IgD-negative memory B cell (primary cell): ENCODE measurements at regions not wholly inside any gene's neighbourhood (a gene's known extent, or its start where the extent isn't known, plus 50 kb on each side); places are given as distances from the start of the nearest gene placed in this dataset.

Experiments used
- H3K27ac Mint-ChIP-seq, 3 donors: one replicate each; pipeline ENCODE4 v1.8.0; 2020 to 2022; ENCODE audit warnings: mild to moderate bottlenecking in 3 of 3, mixed read lengths in 3 of 3, moderate library complexity in 1 of 3
- H3K27me3 Mint-ChIP-seq: one replicate; pipeline ENCODE4 v1.8.0; 2021; ENCODE audit warnings: mixed read lengths
- H3K36me3 Mint-ChIP-seq: one replicate; pipeline ENCODE4 v1.8.0; 2020; ENCODE audit warnings: mild to moderate bottlenecking, mixed read lengths
- H3K4me1 Mint-ChIP-seq, 3 donors: one replicate each; pipeline ENCODE4 v1.8.0; 2020 to 2022; ENCODE audit warnings: mixed read lengths in 3 of 3, mild to moderate bottlenecking in 1 of 3
- H3K4me3 Mint-ChIP-seq, 4 donors: one replicate each; pipeline ENCODE4 v1.8.0; 2020 to 2022; ENCODE audit warnings: mild to moderate bottlenecking in 4 of 4, mixed read lengths in 4 of 4, moderate library complexity in 3 of 4
- H3K9me3 Mint-ChIP-seq, 3 donors: one replicate each; pipeline ENCODE4 v1.8.0; 2020 to 2021; ENCODE audit warnings: mixed read lengths in 3 of 3, mild to moderate bottlenecking in 1 of 3

DNA sequence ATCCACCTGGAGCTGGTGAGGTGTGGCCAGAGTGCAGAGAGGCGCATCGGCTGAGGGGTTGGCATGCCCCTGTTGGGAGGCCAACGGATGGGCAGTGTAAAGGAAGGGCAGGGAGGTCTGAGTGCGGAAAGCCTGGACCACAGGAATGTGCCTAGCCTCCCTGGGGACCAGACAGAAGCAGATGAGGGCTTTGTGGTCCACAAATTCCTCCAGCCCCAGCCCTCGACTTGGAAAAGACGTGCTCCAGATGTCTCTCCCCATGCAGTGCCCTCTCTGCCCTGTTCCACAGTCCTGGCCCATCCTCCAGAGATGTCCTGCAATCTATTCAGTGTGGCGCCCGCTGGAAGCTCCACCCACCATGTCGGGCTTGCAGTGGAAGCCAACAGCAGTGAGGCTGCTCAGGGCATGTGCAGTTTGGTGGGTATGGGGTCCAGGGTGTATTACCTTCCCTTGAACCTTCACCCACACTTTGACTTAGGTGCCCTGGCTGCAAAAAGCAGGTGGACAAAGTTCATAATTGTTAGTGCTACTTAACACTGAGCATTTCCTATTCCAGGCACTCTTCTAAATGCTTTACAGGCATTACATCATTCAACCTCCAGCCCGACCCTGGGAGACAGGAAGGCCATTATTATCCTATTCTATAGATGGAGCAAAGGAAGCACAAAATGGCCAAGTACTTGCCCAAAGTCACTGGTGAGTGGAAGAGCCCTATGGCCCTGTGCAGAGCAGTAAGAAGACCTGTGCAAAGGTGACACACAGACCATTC, 120.2 kb upstream of the SLC25A48 start:
- H3K4me3 Mint-ChIP-seq, result no peak overlapping the region
- no peaks in the 10 kb centered on the region for H3K9me3 Mint-ChIP-seq
- no peaks in the 10 kb centered on the region for H3K4me1 Mint-ChIP-seq
- no peak overlapping the region for H3K27ac Mint-ChIP-seq
- H3K27me3 Mint-ChIP-seq, result peaks cover 4% of the 10 kb centered on the region
- H3K36me3 Mint-ChIP-seq, result no peaks in the 10 kb centered on the region

GRCh38 chr5:135713161-135713915, 121.1 kb upstream of the SLC25A48 start:
- Mint-ChIP-seq H3K27ac (peak overlapping the region in 1 of 3 donors; percentile 43), H3K36me3 (no peaks in the 10 kb centered on the region), H3K4me3 (no peak overlapping the region), H3K9me3 (no peaks in the 10 kb centered on the region), H3K27me3 (peaks cover 5% of the 10 kb centered on the region), H3K4me1 (no peaks in the 10 kb centered on the region)

GRCh38 chr5:135711911-135712310, 122.6 kb upstream of the SLC25A48 start:
- Mint-ChIP-seq H3K4me3 (no peak overlapping the region), H3K9me3 (peaks cover 0 to 2% (median 0%) of the 10 kb centered on the region in 3 donors), H3K4me1 (no peaks in the 10 kb centered on the region), H3K36me3 (no peaks in the 10 kb centered on the region), H3K27me3 (peaks cover 5% of the 10 kb centered on the region), H3K27ac (no peak overlapping the region)

DNA sequence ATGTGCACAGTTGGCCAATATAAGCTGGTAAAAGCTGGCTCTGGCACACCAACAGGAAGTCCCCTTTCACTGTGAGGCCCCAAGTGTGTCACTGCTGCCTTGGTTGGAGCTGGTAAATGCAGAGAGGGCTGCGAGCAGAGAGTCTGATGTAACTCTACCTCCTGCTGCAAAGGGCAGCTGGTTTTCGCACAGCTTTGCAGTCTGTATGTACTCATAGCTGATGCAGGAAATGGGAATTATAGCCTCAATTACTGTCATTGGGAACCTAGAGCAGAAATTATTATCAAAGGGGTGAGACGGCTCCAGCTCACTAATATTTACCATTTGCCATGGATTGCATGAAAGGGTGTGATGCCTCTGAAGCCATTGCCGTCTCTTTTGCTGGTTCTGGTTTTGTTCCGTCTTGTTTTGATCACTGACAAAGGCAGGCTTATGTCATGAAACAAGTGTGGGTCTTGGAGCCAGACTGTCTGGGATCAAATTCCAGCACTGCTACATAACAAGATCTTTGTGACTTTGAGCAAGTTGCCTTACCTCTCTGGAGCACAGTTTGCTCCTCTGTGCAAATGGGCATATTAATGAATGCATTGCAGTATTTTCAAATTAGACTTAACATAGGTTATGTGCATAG, 124.3 kb upstream of the SLC25A48 start:
- Mint-ChIP-seq H3K9me3 (peaks cover 0 to 2% (median 0%) of the 10 kb centered on the region in 3 donors), H3K27ac (no peak overlapping the region), H3K4me1 (no peaks in the 10 kb centered on the region), H3K36me3 (no peaks in the 10 kb centered on the region), H3K27me3 (peaks cover 3% of the 10 kb centered on the region), H3K4me3 (no peak overlapping the region)

DNA sequence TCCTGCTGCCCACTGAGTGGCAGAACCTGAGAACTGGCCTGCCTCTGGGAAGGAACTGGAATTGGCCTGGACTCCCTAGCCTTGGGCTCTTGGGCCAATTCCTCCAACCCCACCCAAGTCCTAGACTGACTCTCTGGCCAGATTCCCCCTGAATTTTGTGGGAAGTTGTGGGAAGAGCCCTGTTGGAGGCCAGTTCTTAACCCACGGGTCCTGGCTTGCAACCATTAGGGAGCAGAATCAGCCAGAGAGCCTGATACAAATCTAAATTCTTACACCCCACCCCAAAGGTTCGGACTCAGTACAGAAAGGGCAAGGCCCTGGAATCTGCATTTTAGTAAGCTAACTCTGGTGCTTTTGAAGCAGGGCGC, 125.3 kb upstream of the SLC25A48 start:
- H3K4me3 Mint-ChIP-seq, result no peak overlapping the region
- peaks cover 0 to 2% (median 0%) of the 10 kb centered on the region in 3 donors for H3K9me3 Mint-ChIP-seq
- peaks cover 1% of the 10 kb centered on the region for H3K27me3 Mint-ChIP-seq
- H3K4me1 Mint-ChIP-seq, result no peaks in the 10 kb centered on the region
- H3K27ac Mint-ChIP-seq, result no peak overlapping the region
- H3K36me3 Mint-ChIP-seq, result no peaks in the 10 kb centered on the region

DNA sequence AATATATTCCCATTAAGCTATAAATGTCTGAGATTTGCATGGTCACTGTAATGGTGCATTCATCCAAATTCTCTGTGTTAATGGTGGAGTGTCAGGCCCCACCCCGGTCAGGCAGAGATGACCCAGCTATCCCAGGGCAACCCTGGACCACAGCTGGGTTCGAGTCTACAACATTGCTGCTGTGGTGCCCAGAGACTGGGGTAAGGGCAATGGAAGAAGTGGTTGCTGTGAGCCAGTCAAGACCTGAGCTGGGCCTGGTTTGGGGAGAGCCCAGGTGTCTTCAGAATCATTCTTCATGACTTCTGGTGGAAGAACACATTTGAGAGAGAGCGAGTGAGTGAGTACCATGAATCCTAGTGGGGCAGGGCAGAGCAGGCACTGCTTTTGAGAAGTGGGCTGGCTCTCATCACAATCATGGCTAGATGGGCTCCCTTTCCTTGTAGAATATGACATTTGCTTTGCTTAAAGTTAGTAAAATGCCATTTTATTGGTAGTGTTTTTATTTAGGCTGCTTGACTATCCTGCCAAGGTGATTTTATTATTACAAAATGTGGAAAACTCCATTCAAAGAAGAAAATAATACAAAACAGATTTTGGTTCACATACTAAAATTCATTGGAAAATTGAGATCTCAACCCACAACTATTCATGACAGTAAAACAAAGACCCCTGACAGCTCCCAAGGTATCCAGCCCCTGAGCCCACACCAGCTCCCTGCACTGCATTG, 125.8 kb upstream of the SLC25A48 start:
- Mint-ChIP-seq H3K27ac (no peak overlapping the region), H3K36me3 (no peaks in the 10 kb centered on the region), H3K4me1 (no peaks in the 10 kb centered on the region), H3K4me3 (no peak overlapping the region), H3K27me3 (peaks cover 1% of the 10 kb centered on the region), H3K9me3 (peaks cover 0 to 2% (median 0%) of the 10 kb centered on the region in 3 donors)

- no peaks in the 10 kb centered on the region for H3K4me1 Mint-ChIP-seq
- H3K27me3 Mint-ChIP-seq, result peaks cover 1% of the 10 kb centered on the region
- H3K27ac Mint-ChIP-seq, result no peak overlapping the region
- no peaks in the 10 kb centered on the region for H3K36me3 Mint-ChIP-seq
- H3K9me3 Mint-ChIP-seq, result peaks cover 0 to 2% (median 0%) of the 10 kb centered on the region in 3 donors
- no peak overlapping the region for H3K4me3 Mint-ChIP-seq
Measured at GRCh38 chr5:135707302-135707701, 127.2 kb upstream of the SLC25A48 start.

GRCh38 chr5:135706893-135707292, 127.6 kb upstream of the SLC25A48 start:
- Mint-ChIP-seq H3K4me1 (no peaks in the 10 kb centered on the region), H3K27me3 (peaks cover 1% of the 10 kb centered on the region), H3K36me3 (no peaks in the 10 kb centered on the region), H3K4me3 (no peak overlapping the region), H3K27ac (no peak overlapping the region), H3K9me3 (peaks cover 0 to 2% (median 0%) of the 10 kb centered on the region in 3 donors)

GRCh38 chr5:135706474-135706873, 127.7 kb upstream of the CXCL14 start:
- H3K4me3 Mint-ChIP-seq, result no peak overlapping the region
- H3K27me3 Mint-ChIP-seq, result peaks cover 1% of the 10 kb centered on the region
- no peak overlapping the region for H3K27ac Mint-ChIP-seq
- no peaks in the 10 kb centered on the region for H3K4me1 Mint-ChIP-seq
- H3K9me3 Mint-ChIP-seq, result peaks cover 0 to 2% (median 0%) of the 10 kb centered on the region in 3 donors
- H3K36me3 Mint-ChIP-seq, result no peaks in the 10 kb centered on the region

DNA sequence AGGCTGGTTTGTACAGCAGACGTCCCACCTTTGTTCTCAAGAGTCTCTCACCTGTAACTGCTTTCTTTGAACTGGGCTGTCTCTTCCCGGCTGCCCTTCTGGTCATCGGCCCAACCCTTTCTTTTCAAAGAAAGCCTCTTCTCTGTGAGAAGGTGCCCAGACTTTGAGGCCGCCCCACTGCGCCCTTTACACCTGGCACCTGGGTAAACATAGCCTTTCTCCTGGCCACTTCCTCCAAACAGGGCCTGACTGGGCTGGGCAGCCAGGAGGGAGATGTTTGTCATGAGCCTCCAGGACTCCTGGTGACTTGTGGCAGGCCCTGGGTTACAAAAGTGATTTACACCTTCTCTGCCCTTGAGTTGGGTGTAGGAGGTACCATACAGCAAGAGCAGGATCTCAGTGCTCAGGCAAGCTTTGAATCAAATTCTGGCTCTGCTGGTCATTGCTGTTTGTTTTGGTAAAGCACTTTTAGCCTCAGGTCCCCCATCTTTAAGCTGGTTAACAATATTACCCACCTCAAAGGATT, 127.2 kb upstream of the CXCL14 start:
- Mint-ChIP-seq H3K4me1 (no peaks in the 10 kb centered on the region), H3K36me3 (no peaks in the 10 kb centered on the region), H3K9me3 (peaks cover 0 to 2% (median 0%) of the 10 kb centered on the region in 3 donors), H3K27ac (no peak overlapping the region), H3K4me3 (no peak overlapping the region), H3K27me3 (peaks cover 1% of the 10 kb centered on the region)

DNA sequence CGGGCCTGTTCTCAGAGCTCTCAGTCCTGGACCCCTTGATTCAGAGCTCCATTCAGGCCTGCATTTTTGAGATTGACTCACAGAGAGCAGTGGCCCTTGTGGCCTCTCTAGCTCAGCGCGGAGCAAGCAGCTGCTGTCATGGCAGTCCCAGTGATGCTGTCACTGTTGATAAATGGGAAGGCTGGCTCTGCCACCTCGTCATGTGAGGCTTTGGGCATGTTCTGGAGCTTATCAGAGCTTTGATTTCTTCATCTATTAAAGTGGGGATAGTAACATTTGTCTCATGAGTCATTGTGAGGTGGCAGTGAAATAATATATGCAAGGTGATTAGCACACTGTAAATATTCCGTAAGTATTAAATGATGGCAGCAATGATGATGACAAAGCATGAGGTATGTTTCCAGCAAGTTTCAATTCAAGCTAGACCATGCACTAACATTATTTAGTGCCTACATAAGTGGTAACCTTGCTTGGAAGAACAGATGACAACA, 126.4 kb upstream of the CXCL14 start:
- Mint-ChIP-seq H3K4me3 (no peak overlapping the region), H3K36me3 (no peaks in the 10 kb centered on the region), H3K27ac (no peak overlapping the region), H3K9me3 (peaks cover 0 to 2% (median 0%) of the 10 kb centered on the region in 3 donors), H3K27me3 (peaks cover 1% of the 10 kb centered on the region), H3K4me1 (no peaks in the 10 kb centered on the region)

- Mint-ChIP-seq H3K27ac (no peak overlapping the region), H3K4me1 (no peaks in the 10 kb centered on the region), H3K4me3 (no peak overlapping the region), H3K9me3 (peaks cover 0 to 2% (median 0%) of the 10 kb centered on the region in 3 donors), H3K36me3 (no peaks in the 10 kb centered on the region), H3K27me3 (peaks cover 1% of the 10 kb centered on the region)
Measured at GRCh38 chr5:135704616-135705015, 125.8 kb upstream of the CXCL14 start.

DNA sequence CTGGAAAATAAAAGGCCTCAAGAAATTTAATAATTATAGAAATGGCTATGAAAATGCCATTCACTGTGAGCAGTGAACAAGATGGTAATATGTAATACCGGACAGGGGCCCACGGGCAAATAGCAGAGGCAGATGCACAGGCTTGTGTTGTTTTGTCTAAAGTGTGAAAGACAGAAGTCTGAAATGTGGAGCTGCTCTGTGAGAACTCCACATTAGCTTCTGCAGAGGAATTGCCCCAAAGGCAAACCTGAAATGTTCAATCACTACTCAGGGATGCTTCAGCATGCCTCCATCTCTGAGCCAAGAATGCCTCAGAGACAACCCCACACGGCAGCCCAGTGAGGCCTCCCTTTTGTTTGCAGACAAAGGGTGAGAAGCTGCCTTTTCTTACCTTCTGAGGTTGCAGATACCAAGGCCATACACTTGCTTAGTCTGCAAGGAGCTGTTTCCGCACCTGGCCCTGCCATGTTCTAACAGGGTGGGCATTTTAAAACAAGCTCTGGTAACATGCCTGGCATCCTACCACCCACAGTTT, 124.3 kb upstream of the CXCL14 start:
- Mint-ChIP-seq H3K4me3 (no peak overlapping the region), H3K9me3 (peaks cover 0 to 2% (median 0%) of the 10 kb centered on the region in 3 donors), H3K4me1 (no peaks in the 10 kb centered on the region), H3K27ac (no peak overlapping the region), H3K27me3 (no peaks in the 10 kb centered on the region), H3K36me3 (no peaks in the 10 kb centered on the region)

- Mint-ChIP-seq H3K27ac (no peak overlapping the region), H3K4me1 (no peaks in the 10 kb centered on the region), H3K9me3 (no peaks in the 10 kb centered on the region), H3K27me3 (no peaks in the 10 kb centered on the region), H3K36me3 (no peaks in the 10 kb centered on the region), H3K4me3 (no peak overlapping the region)
Measured at GRCh38 chr5:135702191-135702590, 123.4 kb upstream of the CXCL14 start.
